Esophagus squamous epithelium (tissue), 4 donors: ENCODE measurements at regions not wholly inside any gene's neighbourhood (a gene's known extent, or its start where the extent isn't known, plus 50 kb on each side); places are given as distances from the start of the nearest gene placed in this dataset.

Experiments
- POLR2A ChIP-seq, 4 donors: fragments of 450-650 bp; IDR thresholded peaks; one replicate each; pipeline ENCODE4 v1.6.1; 2017; ENCODE audit warnings: antibody characterized with exemption in 4 of 4, mild to moderate bottlenecking in 4 of 4, moderate library complexity in 3 of 4
- TF ChIP-seq, protein P1 (sequence below), 6 experiments: fragments of 450-650 bp in 4 of 6; fragments of 200-600 bp in 2 of 6; sonication (generic) in 2 of 6; IDR thresholded peaks; one replicate each; pipeline ENCODE4 v1.5.1; 2016 to 2019; ENCODE audit warnings: antibody characterized with exemption in 6 of 6, mild to moderate bottlenecking in 4 of 6, moderate library complexity in 4 of 6

DNA sequence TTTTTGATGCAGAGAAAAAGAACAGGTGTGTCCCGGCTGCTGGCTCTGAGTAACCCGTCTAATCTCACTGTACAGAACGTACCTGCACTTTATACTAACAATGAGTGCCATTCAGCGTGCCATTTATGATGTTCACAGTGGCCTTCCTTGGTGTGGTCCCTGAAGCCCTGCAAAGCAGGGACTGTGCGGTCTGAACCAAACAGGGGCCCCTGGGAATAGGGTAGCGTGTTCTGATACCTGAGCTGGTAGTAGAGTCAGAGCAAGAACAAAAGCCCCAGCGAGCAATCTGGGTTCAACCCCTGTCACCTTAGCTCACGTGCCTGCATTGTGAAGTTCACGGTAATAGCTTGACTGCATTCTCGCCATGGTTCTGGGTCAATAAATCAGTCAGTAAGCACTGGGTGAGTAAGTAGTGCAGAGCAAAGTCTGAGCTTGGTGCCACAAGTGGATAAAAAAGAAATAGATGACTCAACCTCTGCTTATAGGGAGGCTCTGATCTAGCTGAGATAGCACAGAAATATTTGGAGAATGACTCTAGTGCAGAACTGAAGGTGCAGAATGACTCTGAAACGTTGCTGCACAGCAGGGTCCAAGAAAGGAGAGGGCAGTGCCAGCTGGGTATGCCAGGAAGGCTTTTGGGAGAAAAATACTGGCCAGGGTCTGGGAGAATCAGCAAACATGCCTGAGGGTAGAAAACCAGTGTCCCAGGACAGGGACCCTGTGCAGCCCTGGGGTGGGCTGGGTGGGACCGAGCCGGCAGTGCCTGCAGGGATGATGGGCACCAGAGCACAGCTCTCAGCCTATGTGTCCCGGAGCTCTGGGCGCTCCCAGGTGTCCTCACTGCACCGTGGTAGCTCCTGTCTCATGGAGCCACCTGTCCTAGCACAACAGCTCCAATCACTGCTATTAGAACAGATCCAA is 125.9 kb downstream of the RHOU start:
- TF ChIP-seq POLR2A (IDR thresholded peaks at IDR 0.05): no peak
- TF ChIP-seq, protein P1, sequence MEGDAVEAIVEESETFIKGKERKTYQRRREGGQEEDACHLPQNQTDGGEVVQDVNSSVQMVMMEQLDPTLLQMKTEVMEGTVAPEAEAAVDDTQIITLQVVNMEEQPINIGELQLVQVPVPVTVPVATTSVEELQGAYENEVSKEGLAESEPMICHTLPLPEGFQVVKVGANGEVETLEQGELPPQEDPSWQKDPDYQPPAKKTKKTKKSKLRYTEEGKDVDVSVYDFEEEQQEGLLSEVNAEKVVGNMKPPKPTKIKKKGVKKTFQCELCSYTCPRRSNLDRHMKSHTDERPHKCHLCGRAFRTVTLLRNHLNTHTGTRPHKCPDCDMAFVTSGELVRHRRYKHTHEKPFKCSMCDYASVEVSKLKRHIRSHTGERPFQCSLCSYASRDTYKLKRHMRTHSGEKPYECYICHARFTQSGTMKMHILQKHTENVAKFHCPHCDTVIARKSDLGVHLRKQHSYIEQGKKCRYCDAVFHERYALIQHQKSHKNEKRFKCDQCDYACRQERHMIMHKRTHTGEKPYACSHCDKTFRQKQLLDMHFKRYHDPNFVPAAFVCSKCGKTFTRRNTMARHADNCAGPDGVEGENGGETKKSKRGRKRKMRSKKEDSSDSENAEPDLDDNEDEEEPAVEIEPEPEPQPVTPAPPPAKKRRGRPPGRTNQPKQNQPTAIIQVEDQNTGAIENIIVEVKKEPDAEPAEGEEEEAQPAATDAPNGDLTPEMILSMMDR (IDR thresholded peaks at IDR 0.05): no peak
